ENCODE measurements at regions not wholly inside any gene's neighbourhood (a gene's known extent, or its start where the extent isn't known, plus 50 kb on each side); places are given as distances from the start of the nearest gene placed in this dataset.

- Histone ChIP-seq H3K9me3 (ENCODE audit: low read depth, low read length) (no peaks in the 10 kb centered on the region), H3K4me3 (ENCODE audit: insufficient read depth, low read length) (no peak overlapping the region), H3K4me1 (ENCODE audit: insufficient read depth, low read length) (no peaks in the 10 kb centered on the region), H2AFZ (ENCODE audit: low read length) (no peak overlapping the region), H3K36me3 (ENCODE audit: insufficient read depth, low read length) (no peaks in the 10 kb centered on the region), H3K27me3 (ENCODE audit: insufficient read depth, low read length) (no peaks in the 10 kb centered on the region), H3K79me2 (ENCODE audit: insufficient read depth, low read length) (no peaks in the 10 kb centered on the region), H4K20me1 (ENCODE audit: insufficient read depth, low read length) (no peaks in the 10 kb centered on the region), H3K4me2 (ENCODE audit: insufficient read depth, low read length) (no peak overlapping the region), H3K27ac (ENCODE audit: low read depth, low read length) (no peak overlapping the region)
- TF ChIP-seq CTCF (IDR thresholded peaks at IDR 0.05; ENCODE audit: extremely low read depth, low read depth, low read length), result no peak
- DNase-seq (ENCODE audit: insufficient read length, low spot score, missing footprints), result no peak
Measured at GRCh38 chr12:45623940-45624339, 105.6 kb upstream of the ARID2 start.

GRCh38 chr12:45626965-45627364 lies 102.5 kb upstream of the ARID2 start:
- Histone ChIP-seq H2AFZ (ENCODE audit: low read length) (no peak overlapping the region), H3K36me3 (ENCODE audit: insufficient read depth, low read length) (no peaks in the 10 kb centered on the region), H3K4me2 (ENCODE audit: insufficient read depth, low read length) (no peak overlapping the region), H3K4me1 (ENCODE audit: insufficient read depth, low read length) (no peaks in the 10 kb centered on the region), H3K9me3 (ENCODE audit: low read depth, low read length) (no peaks in the 10 kb centered on the region), H3K79me2 (ENCODE audit: insufficient read depth, low read length) (no peaks in the 10 kb centered on the region), H3K4me3 (ENCODE audit: insufficient read depth, low read length) (no peak overlapping the region), H4K20me1 (ENCODE audit: insufficient read depth, low read length) (no peaks in the 10 kb centered on the region), H3K27me3 (ENCODE audit: insufficient read depth, low read length) (no peaks in the 10 kb centered on the region), H3K27ac (ENCODE audit: low read depth, low read length) (no peak overlapping the region)
- no peak for TF ChIP-seq CTCF (IDR thresholded peaks at IDR 0.05; ENCODE audit: extremely low read depth, low read depth, low read length)
- no peak for DNase-seq (ENCODE audit: insufficient read length, low spot score, missing footprints)

GRCh38 chr12:45627407-45628069 lies 102.0 kb upstream of the ARID2 start:
- Histone ChIP-seq H3K27me3 (ENCODE audit: insufficient read depth, low read length) (no peaks in the 10 kb centered on the region), H3K4me3 (ENCODE audit: insufficient read depth, low read length) (no peak overlapping the region), H2AFZ (ENCODE audit: low read length) (no peak overlapping the region), H3K4me1 (ENCODE audit: insufficient read depth, low read length) (no peaks in the 10 kb centered on the region), H4K20me1 (ENCODE audit: insufficient read depth, low read length) (no peaks in the 10 kb centered on the region), H3K9me3 (ENCODE audit: low read depth, low read length) (no peaks in the 10 kb centered on the region), H3K79me2 (ENCODE audit: insufficient read depth, low read length) (no peaks in the 10 kb centered on the region), H3K27ac (ENCODE audit: low read depth, low read length) (no peak overlapping the region), H3K36me3 (ENCODE audit: insufficient read depth, low read length) (no peaks in the 10 kb centered on the region), H3K4me2 (ENCODE audit: insufficient read depth, low read length) (no peak overlapping the region)
- TF ChIP-seq CTCF (IDR thresholded peaks at IDR 0.05; ENCODE audit: extremely low read depth, low read depth, low read length), result no peak
- DNase-seq (ENCODE audit: insufficient read length, low spot score, missing footprints), result no peak

GRCh38 chr12:45629292-45629691 lies 100.2 kb upstream of the ARID2 start:
- TF ChIP-seq CTCF (IDR thresholded peaks at IDR 0.05; ENCODE audit: extremely low read depth, low read depth, low read length), result no peak
- no peak for DNase-seq (ENCODE audit: insufficient read length, low spot score, missing footprints)
- Histone ChIP-seq H3K9me3 (ENCODE audit: low read depth, low read length) (no peaks in the 10 kb centered on the region), H4K20me1 (ENCODE audit: insufficient read depth, low read length) (no peaks in the 10 kb centered on the region), H3K4me2 (ENCODE audit: insufficient read depth, low read length) (no peak overlapping the region), H3K4me1 (ENCODE audit: insufficient read depth, low read length) (no peaks in the 10 kb centered on the region), H3K27ac (ENCODE audit: low read depth, low read length) (no peak overlapping the region), H3K79me2 (ENCODE audit: insufficient read depth, low read length) (no peaks in the 10 kb centered on the region), H3K27me3 (ENCODE audit: insufficient read depth, low read length) (no peaks in the 10 kb centered on the region), H3K4me3 (ENCODE audit: insufficient read depth, low read length) (no peak overlapping the region), H3K36me3 (ENCODE audit: insufficient read depth, low read length) (no peaks in the 10 kb centered on the region), H2AFZ (ENCODE audit: low read length) (no peak overlapping the region)
